C1 segment of cervical spinal cord (tissue), 14 donors: ENCODE measurements at regions not wholly inside any gene's neighbourhood (a gene's known extent, or its start where the extent isn't known, plus 50 kb on each side); places are given as distances from the start of the nearest gene placed in this dataset.
"Not testable (repeated sequence)": the region's sequence is repeated elsewhere in the genome, so short reads cannot be mapped to it uniquely, and the experiment has no call there.

Source experiments
- DNase-seq, 14 donors: peaks; one replicate each; lab custom pipeline; 2025; lab: John Stamatoyannopoulos, UW

- no peak for DNase-seq
Observed at GRCh38 chrX:138866643-138867042, 155.1 kb upstream of the FGF13 start.

DNA sequence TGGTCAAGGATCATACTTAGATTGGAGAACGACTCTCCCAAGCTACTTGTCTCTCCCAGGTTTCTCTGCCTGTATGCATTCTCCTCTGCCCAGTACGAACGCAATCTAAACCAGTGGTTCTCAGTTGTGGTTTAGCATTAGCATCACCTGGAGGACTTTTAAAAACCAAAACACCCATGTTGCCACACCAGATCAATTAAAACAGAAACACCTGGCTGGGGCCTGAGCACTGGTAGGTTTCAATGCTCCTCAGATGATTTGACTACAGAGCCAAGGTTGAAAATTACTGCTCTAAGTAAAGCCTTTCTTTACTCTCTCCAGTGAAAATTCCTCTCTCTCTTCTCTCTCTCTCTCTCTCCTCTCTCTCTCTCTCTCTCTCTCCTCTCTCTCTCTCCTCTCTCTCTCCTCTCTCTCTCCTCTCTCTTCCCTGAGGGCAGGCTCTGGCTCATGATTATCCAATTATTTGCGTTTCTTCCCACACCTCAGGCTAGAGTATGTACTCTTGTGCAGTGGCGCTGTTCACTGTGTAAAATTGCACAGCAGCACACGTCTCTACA is 153.7 kb upstream of the FGF13 start:
- DNase-seq = no peak

- no peak for DNase-seq
Observed at GRCh38 chrX:138859421-138859820, 147.9 kb upstream of the FGF13 start.

GRCh38 chrX:138858951-138859350 is 147.4 kb upstream of the FGF13 start:
- DNase-seq = no peak

DNA sequence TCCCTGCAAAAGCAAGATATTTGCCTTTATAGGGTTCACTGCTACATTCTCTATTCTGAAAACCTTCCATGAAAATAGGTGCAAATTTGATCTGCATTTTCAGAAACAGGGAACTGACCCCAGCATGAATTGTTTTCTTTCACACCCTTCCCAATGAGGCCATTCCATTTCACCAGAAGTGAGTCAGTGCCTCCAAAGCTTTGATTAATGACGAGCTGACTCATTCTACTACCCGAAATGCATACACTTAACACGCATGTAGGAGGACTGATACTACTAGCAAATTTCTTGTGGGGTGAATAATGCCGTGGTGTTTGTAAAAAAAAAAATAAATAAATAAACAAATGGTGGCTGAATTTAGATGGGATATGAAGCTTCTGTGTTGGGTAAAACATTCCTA is 146.9 kb upstream of the FGF13 start:
- no peak for DNase-seq

DNA sequence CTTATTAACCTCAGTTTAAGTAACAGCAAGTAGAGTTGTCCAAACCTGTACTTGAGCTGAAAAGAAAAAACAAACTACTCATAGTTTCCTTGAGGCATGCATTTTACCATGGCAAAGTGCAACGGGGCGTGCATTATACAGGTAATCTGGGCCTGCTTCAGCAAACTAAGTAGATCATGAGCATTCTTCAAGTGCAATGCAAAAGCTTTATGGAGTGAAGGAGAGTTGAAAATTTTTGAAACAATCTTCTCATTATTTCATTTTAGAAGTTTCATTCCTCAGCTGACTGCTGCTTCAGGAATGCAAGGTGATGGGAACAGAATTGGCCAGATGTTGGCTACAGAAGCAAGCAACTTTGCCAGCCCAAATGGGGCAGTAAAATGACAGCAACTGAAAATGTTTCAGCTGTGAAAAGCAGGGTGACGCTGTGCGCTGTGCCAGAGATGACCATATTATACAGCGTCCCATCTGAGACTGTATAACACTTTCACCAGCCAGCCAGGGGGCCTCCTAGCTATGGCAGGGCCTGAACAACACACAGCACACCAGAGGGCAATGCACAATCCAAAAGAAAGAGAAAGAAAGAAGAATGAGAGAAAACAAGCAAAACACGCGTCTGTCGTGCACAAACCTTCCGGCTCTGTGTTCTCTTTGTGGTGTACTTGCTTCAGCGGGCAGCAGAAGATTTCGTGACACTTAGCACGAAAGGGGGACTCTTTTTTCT is 145.5 kb upstream of the FGF13 start:
- DNase-seq = no peak

- DNase-seq = no peak
Observed at GRCh38 chrX:138853936-138854335, 142.4 kb upstream of the FGF13 start.

- no peak for DNase-seq
Observed at GRCh38 chrX:138849521-138849920, 138.0 kb upstream of the FGF13 start.

DNA sequence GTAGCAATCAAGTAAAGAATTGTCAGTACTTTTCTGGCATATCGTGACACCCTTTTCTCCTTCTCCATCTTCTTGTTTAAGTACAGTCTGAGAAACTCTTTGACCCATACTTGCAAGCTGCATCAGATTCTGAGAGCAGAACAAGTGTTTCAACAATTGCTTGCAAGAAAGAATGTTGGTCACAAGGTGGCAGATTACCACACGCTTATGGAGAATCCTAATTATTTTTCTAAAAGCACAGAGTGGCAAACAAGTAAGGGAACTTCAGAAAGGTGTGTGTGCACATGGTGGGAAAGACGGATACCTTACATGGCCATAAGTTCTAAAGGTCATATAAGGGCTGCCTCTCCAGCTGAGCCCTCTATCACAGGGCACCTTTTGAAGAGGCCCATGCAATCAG is 136.4 kb upstream of the FGF13 start:
- DNase-seq = no peak

GRCh38 chrX:138845786-138846185 is 134.3 kb upstream of the FGF13 start:
- DNase-seq = no peak

DNA sequence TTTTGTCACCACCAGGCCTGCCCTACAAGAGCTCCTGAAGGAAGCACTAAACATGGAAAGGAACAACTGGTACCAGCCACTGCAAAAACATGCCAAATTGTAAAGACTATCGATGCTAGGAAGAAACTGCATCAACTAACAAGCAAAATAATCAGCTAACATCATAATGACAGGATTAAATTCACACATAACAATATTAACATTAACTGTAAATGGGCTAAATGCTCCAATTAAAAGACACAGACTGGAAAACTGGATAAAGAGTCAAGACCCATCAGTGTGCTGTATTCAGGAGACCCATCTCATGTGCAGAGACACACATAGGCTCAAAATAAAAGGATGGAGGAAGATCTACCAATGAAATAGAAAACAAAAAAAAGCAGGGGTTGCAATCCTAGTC is 95.9 kb upstream of the FGF13 start:
- not testable (repeated sequence) for DNase-seq

DNA sequence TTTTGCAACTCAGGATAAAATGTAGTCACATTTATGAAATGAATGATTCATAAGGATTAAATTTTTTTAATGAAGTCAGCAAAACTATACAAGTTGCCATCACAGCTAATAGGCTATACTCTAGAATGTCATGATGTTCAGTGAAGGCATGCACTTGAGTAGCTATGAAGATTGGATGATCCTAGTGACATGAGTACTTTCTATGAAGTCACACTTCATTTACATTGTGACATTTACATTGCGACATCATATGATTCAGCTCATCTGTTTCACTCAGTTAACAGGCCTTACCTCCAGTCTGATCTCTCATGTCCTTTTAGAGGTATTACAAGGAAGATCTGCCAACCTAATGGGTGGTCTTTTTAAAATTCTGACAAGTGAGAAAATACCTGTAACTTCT is 82.7 kb upstream of the FGF13 start:
- DNase-seq = no peak

DNA sequence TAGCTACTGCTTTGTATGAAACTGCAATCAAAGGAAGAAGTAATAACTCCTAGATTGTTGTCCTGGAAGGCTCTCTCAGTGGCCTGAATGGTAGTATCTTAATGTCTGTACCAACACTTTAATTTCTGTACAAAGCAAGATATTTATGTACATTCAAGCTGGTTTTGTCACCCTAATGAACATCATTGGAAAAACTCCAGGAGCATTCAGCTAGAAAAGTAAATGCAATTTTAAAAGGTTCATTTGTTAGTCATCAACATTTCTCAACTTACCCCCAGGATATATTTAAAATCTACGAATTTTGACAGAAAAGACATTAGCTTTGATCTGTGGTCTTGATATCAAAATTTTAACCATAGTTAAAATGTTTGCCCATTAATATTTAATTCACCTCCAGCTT is 80.0 kb upstream of the FGF13 start:
- DNase-seq = no peak

- DNase-seq = no peak
Observed at GRCh38 chrX:138788771-138789170, 77.3 kb upstream of the FGF13 start.

DNA sequence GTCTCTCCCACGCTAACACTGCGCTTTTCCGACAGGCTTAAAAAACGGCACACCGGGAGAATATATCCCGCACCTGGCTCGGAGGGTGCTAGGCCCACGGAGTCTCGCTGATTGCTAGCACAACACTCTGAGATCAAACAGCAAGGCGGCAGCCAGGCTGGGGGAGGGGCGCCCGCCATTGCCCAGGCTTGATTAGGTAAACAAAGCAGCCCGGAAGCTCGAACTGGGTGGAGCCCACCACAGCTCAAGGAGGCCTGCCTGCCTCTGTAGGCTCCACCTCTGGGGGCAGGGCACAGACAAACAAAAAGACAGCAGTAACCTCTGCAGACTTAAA is 67.0 kb upstream of the FGF13 start:
- DNase-seq = not testable (repeated sequence)

DNA sequence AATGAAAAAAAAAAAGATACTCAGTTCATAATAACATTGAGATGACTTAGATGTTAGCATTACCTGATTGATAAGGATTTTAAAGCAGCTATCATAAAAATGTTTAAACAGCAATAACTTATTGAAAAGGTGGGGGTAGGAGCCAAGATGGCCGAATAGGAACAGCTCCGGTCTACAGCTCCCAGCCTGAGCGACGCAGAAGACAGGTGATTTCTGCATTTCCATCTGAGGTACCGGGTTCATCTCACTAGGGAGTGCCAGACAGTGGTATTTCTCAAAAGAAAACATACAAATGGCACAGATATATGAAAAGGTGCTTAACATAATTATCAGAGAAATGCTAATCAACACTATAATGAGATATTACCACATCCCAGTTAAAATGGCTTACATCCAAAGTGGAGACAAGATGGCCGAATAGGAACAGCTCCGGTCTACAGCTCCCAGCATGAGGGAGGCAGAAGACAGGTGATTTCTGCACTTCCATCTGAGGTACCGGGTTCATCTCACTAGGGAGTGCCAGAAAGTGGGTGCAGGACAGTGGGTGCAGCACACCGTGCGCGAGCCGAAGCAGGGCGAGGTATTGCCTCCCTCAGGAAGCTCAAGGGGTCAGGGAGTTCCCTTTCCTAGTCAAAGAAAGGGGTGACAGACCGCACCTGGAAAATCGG is 66.5 kb upstream of the FGF13 start:
- DNase-seq = not testable (repeated sequence)

- no peak for DNase-seq
Observed at GRCh38 chrX:138777230-138777629, 65.7 kb upstream of the FGF13 start.

DNA sequence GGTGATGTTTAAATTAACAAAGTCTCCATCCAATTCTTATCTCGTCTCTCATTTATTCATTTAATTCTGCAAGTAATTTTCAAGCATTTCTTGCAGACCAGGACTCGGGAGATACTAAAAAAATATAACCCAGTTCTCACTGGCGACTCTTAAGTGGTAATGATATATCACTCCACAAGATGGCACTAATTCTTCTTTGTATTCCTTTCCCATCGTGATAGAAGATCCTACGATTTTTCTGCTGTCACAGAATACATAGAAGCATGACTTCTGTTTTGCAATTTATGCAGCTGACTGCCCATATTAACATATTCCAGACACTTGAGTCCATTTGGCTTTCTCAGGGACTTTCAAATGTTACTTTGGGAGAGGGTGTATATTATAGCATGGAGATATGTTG is 64.0 kb upstream of the FGF13 start:
- DNase-seq = no peak

GRCh38 chrX:138771047-138771446 is 59.5 kb upstream of the FGF13 start:
- no peak for DNase-seq

GRCh38 chrX:138769918-138770317 is 58.4 kb upstream of the FGF13 start:
- no peak for DNase-seq

DNA sequence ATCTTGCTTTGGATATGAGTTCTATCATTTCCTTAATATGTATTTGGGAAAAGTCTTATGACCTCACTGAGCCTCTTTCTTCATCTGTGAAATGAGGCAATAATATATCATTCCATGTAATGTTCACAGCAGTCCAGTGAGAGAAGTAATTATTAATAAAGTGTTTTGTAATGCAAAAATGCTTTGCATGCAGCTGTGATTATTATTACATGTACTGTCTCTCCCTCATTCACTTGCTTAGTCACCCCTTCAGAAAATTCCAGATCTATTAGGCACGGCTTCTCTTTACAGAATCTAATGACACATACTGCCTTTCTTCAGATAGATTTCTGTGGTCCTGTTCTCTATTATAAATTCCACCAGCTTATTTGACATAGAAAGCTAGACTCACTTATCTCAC is 53.5 kb upstream of the FGF13 start:
- no peak for DNase-seq

- no peak for DNase-seq
Observed at GRCh38 chrX:138763761-138764160, 52.2 kb upstream of the FGF13 start.

DNA sequence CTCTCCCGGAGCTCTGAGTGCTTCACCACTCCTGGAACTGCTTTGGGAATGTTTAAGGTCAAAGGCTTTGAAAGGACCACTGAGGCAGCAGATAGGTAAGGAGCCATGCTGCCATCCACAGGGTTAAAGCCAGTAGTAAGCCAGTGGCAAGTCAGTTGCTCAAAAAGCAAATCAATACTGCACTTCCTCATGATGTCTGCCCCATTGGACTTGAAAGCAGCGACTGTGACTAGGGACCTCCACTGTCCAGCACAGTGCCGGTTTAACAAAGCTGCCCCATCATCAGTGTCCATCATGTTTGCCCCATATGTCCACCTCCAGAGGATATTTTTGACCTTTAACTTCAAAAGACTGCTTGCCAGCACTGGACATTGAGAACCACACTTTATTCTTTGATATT is 49.9 kb upstream of the FGF13 start:
- no peak for DNase-seq
